ENCODE measurements at regions not wholly inside any gene's neighbourhood (a gene's known extent, or its start where the extent isn't known, plus 50 kb on each side); places are given as distances from the start of the nearest gene placed in this dataset.

DNA sequence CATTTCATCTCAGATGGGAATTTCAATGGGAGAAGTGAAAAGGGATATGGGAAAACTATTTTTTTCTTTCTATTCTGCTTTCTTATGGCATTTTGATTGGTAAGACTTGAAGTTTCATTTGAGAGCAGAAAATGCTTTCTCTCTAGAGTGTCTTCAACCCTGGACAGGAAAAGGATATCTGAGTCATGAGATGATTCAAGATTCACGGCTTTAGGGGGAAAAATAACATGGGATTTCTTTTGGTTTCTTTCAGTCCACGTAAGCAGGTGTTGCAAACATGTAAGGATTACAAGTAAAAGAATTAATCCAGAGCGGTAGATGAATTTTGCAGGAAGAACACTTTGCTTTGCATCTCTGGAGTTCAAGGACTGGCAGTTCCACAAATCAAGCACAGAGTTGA is 1001.0 kb upstream of the TENM4 start:
- TF ChIP-seq, protein P1, sequence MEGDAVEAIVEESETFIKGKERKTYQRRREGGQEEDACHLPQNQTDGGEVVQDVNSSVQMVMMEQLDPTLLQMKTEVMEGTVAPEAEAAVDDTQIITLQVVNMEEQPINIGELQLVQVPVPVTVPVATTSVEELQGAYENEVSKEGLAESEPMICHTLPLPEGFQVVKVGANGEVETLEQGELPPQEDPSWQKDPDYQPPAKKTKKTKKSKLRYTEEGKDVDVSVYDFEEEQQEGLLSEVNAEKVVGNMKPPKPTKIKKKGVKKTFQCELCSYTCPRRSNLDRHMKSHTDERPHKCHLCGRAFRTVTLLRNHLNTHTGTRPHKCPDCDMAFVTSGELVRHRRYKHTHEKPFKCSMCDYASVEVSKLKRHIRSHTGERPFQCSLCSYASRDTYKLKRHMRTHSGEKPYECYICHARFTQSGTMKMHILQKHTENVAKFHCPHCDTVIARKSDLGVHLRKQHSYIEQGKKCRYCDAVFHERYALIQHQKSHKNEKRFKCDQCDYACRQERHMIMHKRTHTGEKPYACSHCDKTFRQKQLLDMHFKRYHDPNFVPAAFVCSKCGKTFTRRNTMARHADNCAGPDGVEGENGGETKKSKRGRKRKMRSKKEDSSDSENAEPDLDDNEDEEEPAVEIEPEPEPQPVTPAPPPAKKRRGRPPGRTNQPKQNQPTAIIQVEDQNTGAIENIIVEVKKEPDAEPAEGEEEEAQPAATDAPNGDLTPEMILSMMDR (IDR thresholded peaks at IDR 0.05; ENCODE audit: low read length) = no peak
- no peak for TF ChIP-seq EZH2 (IDR thresholded peaks at IDR 0.05; ENCODE audit: borderline replicate concordance, low read length)

All from OCI-LY1 (cell line).